ENCODE measurements at regions not wholly inside any gene's neighbourhood (a gene's known extent, or its start where the extent isn't known, plus 50 kb on each side); places are given as distances from the start of the nearest gene placed in this dataset.

GRCh38 chr3:15859507-15860013 lies 61.8 kb upstream of the ANKRD28 start:
- no peak for TF ChIP-seq LEF1 (IDR thresholded peaks at IDR 0.05; ENCODE audit: borderline replicate concordance)
- TF ChIP-seq ARNT (IDR thresholded peaks at IDR 0.05): no peak
- TF ChIP-seq ZNF384 (IDR thresholded peaks at IDR 0.05): no peak
- no peak for TF ChIP-seq SP1 (IDR thresholded peaks at IDR 0.05)
- peak; percentile 45; the same call in 1 of the 2 replicates for TF ChIP-seq FOXM1 (IDR thresholded peaks at IDR 0.05; ENCODE audit: borderline replicate concordance)
- TF ChIP-seq HDGF (IDR thresholded peaks at IDR 0.05; ENCODE audit: borderline replicate concordance): no peak
- no peak for TF ChIP-seq NFRKB (IDR thresholded peaks at IDR 0.05)
- TF ChIP-seq BHLHE40 (IDR thresholded peaks at IDR 0.05; ENCODE audit: borderline replicate concordance): no peak
- no peak for TF ChIP-seq TARDBP (IDR thresholded peaks at IDR 0.05)
- TF ChIP-seq SUZ12 (IDR thresholded peaks at IDR 0.05): no peak
- TF ChIP-seq FOXK2 (IDR thresholded peaks at IDR 0.05): no peak
- no peak for TF ChIP-seq ELF4 (IDR thresholded peaks at IDR 0.05)
- no peak for TF ChIP-seq PKNOX1 (IDR thresholded peaks at IDR 0.05)

Measured in HEK293T (cell line).